ENCODE measurements at regions not wholly inside any gene's neighbourhood (a gene's known extent, or its start where the extent isn't known, plus 50 kb on each side); places are given as distances from the start of the nearest gene placed in this dataset.

- Mint-ChIP-seq H3K4me3 (no peak overlapping the region), H3K27me3 (no peaks in the 10 kb centered on the region), H3K9me3 (peaks cover 4 to 13% (median 5%) of the 10 kb centered on the region in 3 donors), H3K4me1 (no peaks in the 10 kb centered on the region), H3K27ac (no peak overlapping the region), H3K36me3 (no peaks in the 10 kb centered on the region)
- ChIA-PET CTCF (no interaction called here), POLR2A (no interaction called here)
- no peaks in the 10 kb centered on the region for H3K27me3 ChIP-seq (replicated peaks in 1 of 2; ENCODE audit: control insufficient read depth in 2 of 2, extremely low read depth in 1 of 2, insufficient read depth in 2 of 2, low read length in 1 of 2)
- 71% methylated on average over 1 of the region's 2 CpGs for WGBS (ENCODE audit: insufficient coverage)
- no peaks in the 10 kb centered on the region for H3K9me3 ChIP-seq
- DNase-seq (no peak), ATAC-seq (replicated peaks in 1 of 4) (no peak)
- H3K36me3 ChIP-seq (ENCODE audit: control insufficient read depth in 2 of 2, extremely low read depth in 1 of 2, insufficient read depth in 1 of 2, low read length in 1 of 2), result no peaks in the 10 kb centered on the region
- no peaks in the 10 kb centered on the region for H3K4me1 ChIP-seq (ENCODE audit: control insufficient read depth in 1 of 2, extremely low read depth in 1 of 2, insufficient read depth in 2 of 2, low read length in 2 of 2)
- no peak overlapping the region for H3K27ac ChIP-seq (ENCODE audit: low read length)
- no peak overlapping the region for H3K4me3 ChIP-seq (ENCODE audit: control insufficient read depth in 1 of 2, extremely low read depth in 1 of 2, low read length in 1 of 2)
These were observed 650.9 kb upstream of the ANKRD30A start for GRCh38 chr10:36474456-36474855.

- Histone ChIP-seq H3K9me3 (no peaks in the 10 kb centered on the region), H3K36me3 (ENCODE audit: control insufficient read depth in 2 of 2, extremely low read depth in 1 of 2, insufficient read depth in 1 of 2, low read length in 1 of 2) (no peaks in the 10 kb centered on the region), H3K27ac (ENCODE audit: low read length) (no peak overlapping the region), H3K4me3 (ENCODE audit: control insufficient read depth in 1 of 2, extremely low read depth in 1 of 2, low read length in 1 of 2) (no peak overlapping the region), H3K4me1 (ENCODE audit: control insufficient read depth in 1 of 2, extremely low read depth in 1 of 2, insufficient read depth in 2 of 2, low read length in 2 of 2) (no peaks in the 10 kb centered on the region), H3K27me3 (replicated peaks in 1 of 2; ENCODE audit: control insufficient read depth in 2 of 2, extremely low read depth in 1 of 2, insufficient read depth in 2 of 2, low read length in 1 of 2) (no peaks in the 10 kb centered on the region)
- POLR2A ChIA-PET, result no interaction called here
- no CpG with 5 or more reads among the region's 4 CpGs for WGBS (ENCODE audit: insufficient coverage)
- Mint-ChIP-seq H3K27me3 (no peaks in the 10 kb centered on the region), H3K27ac (no peak overlapping the region), H3K36me3 (no peaks in the 10 kb centered on the region), H3K9me3 (peaks cover 5 to 13% (median 6%) of the 10 kb centered on the region in 3 donors), H3K4me1 (no peaks in the 10 kb centered on the region), H3K4me3 (no peak overlapping the region)
- ATAC-seq (replicated peaks in 1 of 4), result no peak
- CTCF ChIA-PET, result interaction anchor here in 1 of 2 donors (0.6 kb wide), 1 partner anchor 33 kb away, joined by 4 read pairs; no protein-coding TSS in a partner anchor
- DNase-seq, result no peak
These were observed 652.3 kb upstream of the ANKRD30A start for GRCh38 chr10:36473122-36473521.

GRCh38 chr10:36469585-36469984 lies 655.8 kb upstream of the ANKRD30A start:
- Histone ChIP-seq H3K9me3 (no peaks in the 10 kb centered on the region), H3K4me1 (ENCODE audit: control insufficient read depth in 1 of 2, extremely low read depth in 1 of 2, insufficient read depth in 2 of 2, low read length in 2 of 2) (no peaks in the 10 kb centered on the region), H3K27me3 (replicated peaks in 1 of 2; ENCODE audit: control insufficient read depth in 2 of 2, extremely low read depth in 1 of 2, insufficient read depth in 2 of 2, low read length in 1 of 2) (no peaks in the 10 kb centered on the region), H3K4me3 (ENCODE audit: control insufficient read depth in 1 of 2, extremely low read depth in 1 of 2, low read length in 1 of 2) (no peak overlapping the region), H3K27ac (ENCODE audit: low read length) (no peak overlapping the region), H3K36me3 (ENCODE audit: control insufficient read depth in 2 of 2, extremely low read depth in 1 of 2, insufficient read depth in 1 of 2, low read length in 1 of 2) (no peaks in the 10 kb centered on the region)
- H3K4me1 Mint-ChIP-seq, result no peaks in the 10 kb centered on the region
- no peak overlapping the region for H3K4me3 Mint-ChIP-seq
- H3K36me3 Mint-ChIP-seq, result no peaks in the 10 kb centered on the region
- DNase-seq, result no peak
- no peak for ATAC-seq (replicated peaks in 1 of 4)
- ChIA-PET CTCF (no interaction called here), POLR2A (no interaction called here)
- WGBS (ENCODE audit: insufficient coverage), result no CpG with 5 or more reads among the region's 2 CpGs
- H3K27me3 Mint-ChIP-seq, result no peaks in the 10 kb centered on the region
- H3K9me3 Mint-ChIP-seq, result peaks cover 4 to 8% (median 7%) of the 10 kb centered on the region in 3 donors
- H3K27ac Mint-ChIP-seq, result no peak overlapping the region

GRCh38 chr10:36468620-36469019 lies 656.8 kb upstream of the ANKRD30A start:
- Histone ChIP-seq H3K4me1 (ENCODE audit: control insufficient read depth in 1 of 2, extremely low read depth in 1 of 2, insufficient read depth in 2 of 2, low read length in 2 of 2) (no peaks in the 10 kb centered on the region), H3K27me3 (replicated peaks in 1 of 2; ENCODE audit: control insufficient read depth in 2 of 2, extremely low read depth in 1 of 2, insufficient read depth in 2 of 2, low read length in 1 of 2) (no peaks in the 10 kb centered on the region), H3K27ac (ENCODE audit: low read length) (no peak overlapping the region), H3K36me3 (ENCODE audit: control insufficient read depth in 2 of 2, extremely low read depth in 1 of 2, insufficient read depth in 1 of 2, low read length in 1 of 2) (no peaks in the 10 kb centered on the region), H3K4me3 (ENCODE audit: control insufficient read depth in 1 of 2, extremely low read depth in 1 of 2, low read length in 1 of 2) (no peak overlapping the region), H3K9me3 (no peaks in the 10 kb centered on the region)
- Mint-ChIP-seq H3K27me3 (no peaks in the 10 kb centered on the region), H3K36me3 (no peaks in the 10 kb centered on the region), H3K27ac (no peak overlapping the region), H3K4me3 (no peak overlapping the region), H3K9me3 (peaks cover 5 to 7% (median 7%) of the 10 kb centered on the region in 3 donors), H3K4me1 (no peaks in the 10 kb centered on the region)
- WGBS (ENCODE audit: insufficient coverage), result no CpG with 5 or more reads among the region's 3 CpGs
- POLR2A ChIA-PET, result no interaction called here
- CTCF ChIA-PET, result no interaction called here
- DNase-seq, result no peak
- no peak for ATAC-seq (replicated peaks in 1 of 4)

- Histone ChIP-seq H3K4me3 (ENCODE audit: control insufficient read depth in 1 of 2, extremely low read depth in 1 of 2, low read length in 1 of 2) (no peak overlapping the region), H3K36me3 (ENCODE audit: control insufficient read depth in 2 of 2, extremely low read depth in 1 of 2, insufficient read depth in 1 of 2, low read length in 1 of 2) (no peaks in the 10 kb centered on the region), H3K9me3 (no peaks in the 10 kb centered on the region), H3K27ac (ENCODE audit: low read length) (no peak overlapping the region), H3K27me3 (replicated peaks in 1 of 2; ENCODE audit: control insufficient read depth in 2 of 2, extremely low read depth in 1 of 2, insufficient read depth in 2 of 2, low read length in 1 of 2) (no peaks in the 10 kb centered on the region), H3K4me1 (ENCODE audit: control insufficient read depth in 1 of 2, extremely low read depth in 1 of 2, insufficient read depth in 2 of 2, low read length in 2 of 2) (no peaks in the 10 kb centered on the region)
- Mint-ChIP-seq H3K36me3 (no peaks in the 10 kb centered on the region), H3K27ac (no peak overlapping the region), H3K4me1 (no peaks in the 10 kb centered on the region), H3K27me3 (no peaks in the 10 kb centered on the region), H3K4me3 (no peak overlapping the region), H3K9me3 (peaks cover 7 to 11% (median 9%) of the 10 kb centered on the region in 3 donors)
- ChIA-PET CTCF (no interaction called here), POLR2A (no interaction called here)
- ATAC-seq (replicated peaks in 1 of 4) (no peak), DNase-seq (no peak)
- no CpG with 5 or more reads among the region's 3 CpGs for WGBS (ENCODE audit: insufficient coverage)
These were observed 659.6 kb upstream of the ANKRD30A start for GRCh38 chr10:36465604-36466379.

GRCh38 chr10:36464291-36464690 lies 661.1 kb upstream of the ANKRD30A start:
- DNase-seq (no peak), ATAC-seq (replicated peaks in 1 of 4) (no peak)
- no CpG with 5 or more reads among the region's 1 CpG for WGBS (ENCODE audit: insufficient coverage)
- ChIA-PET POLR2A (no interaction called here), CTCF (no interaction called here)
- Histone ChIP-seq H3K4me1 (ENCODE audit: control insufficient read depth in 1 of 2, extremely low read depth in 1 of 2, insufficient read depth in 2 of 2, low read length in 2 of 2) (no peaks in the 10 kb centered on the region), H3K9me3 (no peaks in the 10 kb centered on the region), H3K36me3 (ENCODE audit: control insufficient read depth in 2 of 2, extremely low read depth in 1 of 2, insufficient read depth in 1 of 2, low read length in 1 of 2) (no peaks in the 10 kb centered on the region), H3K27me3 (replicated peaks in 1 of 2; ENCODE audit: control insufficient read depth in 2 of 2, extremely low read depth in 1 of 2, insufficient read depth in 2 of 2, low read length in 1 of 2) (no peaks in the 10 kb centered on the region), H3K27ac (ENCODE audit: low read length) (no peak overlapping the region), H3K4me3 (ENCODE audit: control insufficient read depth in 1 of 2, extremely low read depth in 1 of 2, low read length in 1 of 2) (no peak overlapping the region)
- Mint-ChIP-seq H3K9me3 (peaks cover 8 to 14% (median 10%) of the 10 kb centered on the region in 3 donors), H3K4me3 (no peak overlapping the region), H3K36me3 (no peaks in the 10 kb centered on the region), H3K27me3 (no peaks in the 10 kb centered on the region), H3K27ac (no peak overlapping the region), H3K4me1 (no peaks in the 10 kb centered on the region)

- no peaks in the 10 kb centered on the region for H3K4me1 Mint-ChIP-seq
- Histone ChIP-seq H3K9me3 (no peaks in the 10 kb centered on the region), H3K4me1 (ENCODE audit: control insufficient read depth in 1 of 2, extremely low read depth in 1 of 2, insufficient read depth in 2 of 2, low read length in 2 of 2) (no peaks in the 10 kb centered on the region), H3K27me3 (replicated peaks in 1 of 2; ENCODE audit: control insufficient read depth in 2 of 2, extremely low read depth in 1 of 2, insufficient read depth in 2 of 2, low read length in 1 of 2) (no peaks in the 10 kb centered on the region), H3K36me3 (ENCODE audit: control insufficient read depth in 2 of 2, extremely low read depth in 1 of 2, insufficient read depth in 1 of 2, low read length in 1 of 2) (no peaks in the 10 kb centered on the region), H3K27ac (ENCODE audit: low read length) (no peak overlapping the region), H3K4me3 (ENCODE audit: control insufficient read depth in 1 of 2, extremely low read depth in 1 of 2, low read length in 1 of 2) (no peak overlapping the region)
- ATAC-seq (replicated peaks in 1 of 4), result no peak
- no peak overlapping the region for H3K4me3 Mint-ChIP-seq
- WGBS (ENCODE audit: insufficient coverage), result 74% methylated on average over 2 of the region's 2 CpGs
- DNase-seq, result no peak
- ChIA-PET POLR2A (no interaction called here), CTCF (no interaction called here)
- no peaks in the 10 kb centered on the region for H3K27me3 Mint-ChIP-seq
- no peaks in the 10 kb centered on the region for H3K36me3 Mint-ChIP-seq
- H3K27ac Mint-ChIP-seq, result no peak overlapping the region
- H3K9me3 Mint-ChIP-seq, result peaks cover 12 to 19% (median 12%) of the 10 kb centered on the region in 3 donors
These were observed 662.0 kb upstream of the ANKRD30A start for GRCh38 chr10:36463390-36463789.
